ENCODE measurements at regions not wholly inside any gene's neighbourhood (a gene's known extent, or its start where the extent isn't known, plus 50 kb on each side); places are given as distances from the start of the nearest gene placed in this dataset.
"Not testable (repeated sequence)": the region's sequence is repeated elsewhere in the genome, so short reads cannot be mapped to it uniquely, and the experiment has no call there.

DNA sequence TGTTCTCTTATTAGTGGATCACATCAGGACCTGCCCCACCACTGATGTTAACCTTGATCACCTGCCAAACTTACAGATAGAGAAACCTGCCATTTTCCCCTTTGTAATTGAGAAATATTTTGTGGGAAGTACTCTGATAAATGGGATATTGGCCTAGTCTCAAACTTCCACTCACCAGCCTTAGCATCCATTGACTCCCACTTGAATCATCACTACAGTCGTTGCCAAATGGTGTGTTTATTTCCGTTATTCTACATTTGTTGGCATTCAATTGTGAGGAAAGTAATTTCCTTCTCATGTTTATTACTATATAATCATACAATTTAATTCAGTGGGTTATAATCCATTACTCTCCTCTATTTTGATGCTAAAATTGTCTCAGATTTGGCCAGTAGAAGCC, 156.4 kb upstream of the CXCL13 start:
- Histone ChIP-seq H3K4me3 (no peak overlapping the region), H3K9me3 (no peaks in the 10 kb centered on the region), H3K4me1 (no peaks in the 10 kb centered on the region), H3K27ac (no peak overlapping the region), H3K27me3 (no peaks in the 10 kb centered on the region), H3K36me3 (no peaks in the 10 kb centered on the region)
- TF ChIP-seq, protein P1, sequence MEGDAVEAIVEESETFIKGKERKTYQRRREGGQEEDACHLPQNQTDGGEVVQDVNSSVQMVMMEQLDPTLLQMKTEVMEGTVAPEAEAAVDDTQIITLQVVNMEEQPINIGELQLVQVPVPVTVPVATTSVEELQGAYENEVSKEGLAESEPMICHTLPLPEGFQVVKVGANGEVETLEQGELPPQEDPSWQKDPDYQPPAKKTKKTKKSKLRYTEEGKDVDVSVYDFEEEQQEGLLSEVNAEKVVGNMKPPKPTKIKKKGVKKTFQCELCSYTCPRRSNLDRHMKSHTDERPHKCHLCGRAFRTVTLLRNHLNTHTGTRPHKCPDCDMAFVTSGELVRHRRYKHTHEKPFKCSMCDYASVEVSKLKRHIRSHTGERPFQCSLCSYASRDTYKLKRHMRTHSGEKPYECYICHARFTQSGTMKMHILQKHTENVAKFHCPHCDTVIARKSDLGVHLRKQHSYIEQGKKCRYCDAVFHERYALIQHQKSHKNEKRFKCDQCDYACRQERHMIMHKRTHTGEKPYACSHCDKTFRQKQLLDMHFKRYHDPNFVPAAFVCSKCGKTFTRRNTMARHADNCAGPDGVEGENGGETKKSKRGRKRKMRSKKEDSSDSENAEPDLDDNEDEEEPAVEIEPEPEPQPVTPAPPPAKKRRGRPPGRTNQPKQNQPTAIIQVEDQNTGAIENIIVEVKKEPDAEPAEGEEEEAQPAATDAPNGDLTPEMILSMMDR (IDR thresholded peaks at IDR 0.05), result no peak
- DNase-seq (ENCODE audit: low spot score), result no peak

DNA sequence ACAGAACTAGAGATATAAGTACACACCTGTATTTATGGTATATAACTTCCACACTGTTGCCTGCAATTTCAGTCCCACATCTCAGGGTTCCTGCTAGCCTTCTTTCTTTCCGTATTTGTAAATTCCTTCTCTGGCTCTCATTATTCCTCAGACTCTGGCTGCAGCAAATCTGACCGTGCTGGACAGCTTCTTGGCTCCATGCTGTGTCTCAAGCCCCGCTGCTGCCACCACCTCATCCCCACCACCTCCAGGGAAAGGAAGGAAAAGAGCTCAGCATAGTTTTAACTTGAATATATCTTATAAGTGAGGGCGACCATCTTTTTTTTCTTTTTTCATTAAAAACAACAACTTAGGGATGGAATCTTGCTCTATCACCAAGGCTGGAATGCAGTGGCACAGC, 155.6 kb upstream of the CXCL13 start:
- H3K27ac ChIP-seq, result no peak overlapping the region
- H3K9me3 ChIP-seq, result no peaks in the 10 kb centered on the region
- H3K27me3 ChIP-seq, result no peaks in the 10 kb centered on the region
- H3K4me1 ChIP-seq, result no peaks in the 10 kb centered on the region
- TF ChIP-seq, protein P1 (IDR thresholded peaks at IDR 0.05), result no peak
- no peaks in the 10 kb centered on the region for H3K36me3 ChIP-seq
- DNase-seq (ENCODE audit: low spot score), result no peak
- H3K4me3 ChIP-seq, result no peak overlapping the region

DNA sequence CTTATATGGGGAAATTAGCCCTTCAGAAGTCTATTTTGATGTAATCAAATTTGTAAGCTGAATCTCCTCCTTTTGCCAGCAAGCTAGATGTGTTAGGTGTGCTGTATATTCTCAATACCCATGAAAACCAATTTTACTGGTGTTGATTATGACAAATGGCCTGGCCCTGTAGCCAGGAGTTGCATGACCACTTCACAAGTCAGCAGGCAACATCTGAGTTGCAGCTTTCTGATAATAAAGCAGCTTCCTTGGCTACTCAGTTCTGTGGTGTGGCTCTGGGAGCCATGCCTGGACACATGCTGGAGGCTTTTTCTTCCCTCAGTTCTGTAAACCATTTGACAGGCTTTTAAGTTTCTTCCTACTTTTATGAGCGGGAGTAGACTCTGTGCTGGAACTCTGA, 154.1 kb upstream of the CXCL13 start:
- TF ChIP-seq, protein P1 (IDR thresholded peaks at IDR 0.05), result no peak
- H3K9me3 ChIP-seq, result no peaks in the 10 kb centered on the region
- H3K27ac ChIP-seq, result no peak overlapping the region
- no peaks in the 10 kb centered on the region for H3K36me3 ChIP-seq
- no peak for DNase-seq (ENCODE audit: low spot score)
- H3K4me3 ChIP-seq, result no peak overlapping the region
- no peaks in the 10 kb centered on the region for H3K4me1 ChIP-seq
- no peaks in the 10 kb centered on the region for H3K27me3 ChIP-seq

DNA sequence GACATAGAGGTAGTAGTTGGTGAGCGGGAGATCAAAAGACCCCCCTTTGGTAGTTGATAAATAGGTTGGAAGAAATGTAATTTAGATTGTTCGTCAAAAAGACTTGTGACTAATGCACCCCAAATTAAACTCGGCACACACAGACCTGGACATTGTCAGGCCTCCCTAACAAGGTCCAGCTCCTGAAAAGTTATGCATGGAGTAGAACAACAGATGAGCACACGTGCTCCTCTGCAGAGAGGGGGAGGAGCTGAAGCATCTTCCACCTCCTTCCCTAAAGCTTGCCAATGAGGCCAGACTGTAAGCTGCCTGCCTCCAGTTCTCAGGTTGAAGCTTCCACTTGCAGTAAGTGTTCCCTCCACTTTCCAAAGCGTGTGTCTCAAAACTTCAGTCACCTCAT, 153.5 kb upstream of the CXCL13 start:
- not testable (repeated sequence) for DNase-seq (ENCODE audit: low spot score); H3K27me3 ChIP-seq; H3K4me3 ChIP-seq; H3K4me1 ChIP-seq; H3K9me3 ChIP-seq; H3K36me3 ChIP-seq; H3K27ac ChIP-seq

DNA sequence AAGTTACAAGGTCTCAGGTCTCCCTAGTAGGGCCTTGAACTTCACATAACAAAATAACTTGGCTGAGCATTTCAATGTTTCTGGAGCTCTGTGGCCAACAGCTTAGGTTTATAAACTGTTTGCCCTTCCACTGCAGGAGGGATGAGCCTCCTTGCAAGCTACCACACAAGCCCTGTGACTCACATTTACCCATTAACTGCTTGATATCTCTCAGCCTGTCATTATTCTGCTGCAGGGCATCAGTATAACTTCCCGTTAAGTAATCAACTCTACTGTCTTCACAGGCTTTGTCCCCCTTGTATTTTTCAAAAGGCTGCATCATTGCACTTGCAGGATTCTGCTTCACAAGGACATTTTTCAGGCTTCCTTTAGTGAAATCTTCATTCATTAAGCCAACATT, 151.7 kb upstream of the CXCL13 start:
- Histone ChIP-seq H3K27me3 (no peaks in the 10 kb centered on the region), H3K4me1 (no peaks in the 10 kb centered on the region), H3K9me3 (peaks cover 0 to 2% of the 10 kb centered on the region in 2 donors), H3K4me3 (no peak overlapping the region), H3K27ac (no peak overlapping the region), H3K36me3 (no peaks in the 10 kb centered on the region)
- no peak for DNase-seq (ENCODE audit: low spot score)
- TF ChIP-seq, protein P1 (IDR thresholded peaks at IDR 0.05), result no peak

DNA sequence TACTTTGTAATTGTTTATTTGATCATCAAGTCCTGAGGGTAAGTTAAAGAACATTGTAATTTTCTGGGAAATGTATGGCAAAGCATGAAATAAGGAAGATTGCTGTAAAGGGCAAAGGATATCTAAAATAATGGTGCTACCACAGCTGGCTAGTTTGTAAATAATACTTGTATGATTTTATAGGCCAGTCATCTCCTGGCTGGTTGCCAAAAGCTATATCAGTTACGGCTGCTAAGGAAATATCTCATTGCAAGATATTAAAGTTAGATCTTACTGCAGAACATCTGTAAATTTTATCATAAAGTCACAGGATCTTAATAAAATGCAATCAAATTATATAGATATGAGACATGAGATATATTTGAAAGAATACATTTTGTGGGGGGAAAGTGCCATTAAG, 150.8 kb upstream of the CXCL13 start:
- TF ChIP-seq, protein P1 (IDR thresholded peaks at IDR 0.05), result no peak
- DNase-seq (ENCODE audit: low spot score), result no peak
- H3K4me3 ChIP-seq, result no peak overlapping the region
- no peaks in the 10 kb centered on the region for H3K27me3 ChIP-seq
- H3K27ac ChIP-seq, result no peak overlapping the region
- H3K4me1 ChIP-seq, result no peaks in the 10 kb centered on the region
- H3K9me3 ChIP-seq, result peaks cover 0 to 4% of the 10 kb centered on the region in 2 donors
- H3K36me3 ChIP-seq, result no peaks in the 10 kb centered on the region

DNA sequence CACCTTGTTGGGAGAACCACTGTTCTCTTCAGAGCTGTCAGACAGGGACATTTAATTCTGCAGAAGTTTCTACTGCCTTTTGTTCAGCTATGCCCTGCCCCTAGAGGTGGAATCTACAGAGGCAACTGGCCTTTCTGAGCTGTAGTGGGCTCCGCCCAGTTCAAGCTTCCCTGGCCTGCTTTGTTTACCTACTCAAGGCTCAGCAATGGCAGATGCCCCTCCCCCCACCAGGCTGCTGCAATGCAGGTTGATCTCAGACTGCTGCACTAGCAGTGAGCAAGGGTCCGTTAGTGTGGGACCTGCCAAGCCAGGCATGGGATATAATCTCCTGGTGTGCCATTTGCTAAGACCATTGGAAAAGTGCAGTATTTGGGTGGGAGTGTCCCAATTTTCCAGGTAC, 141.5 kb upstream of the CXCL13 start:
- H3K4me3 ChIP-seq; H3K4me1 ChIP-seq; H3K36me3 ChIP-seq; H3K27me3 ChIP-seq; DNase-seq (ENCODE audit: low spot score); H3K27ac ChIP-seq: not testable (repeated sequence)
- H3K9me3 ChIP-seq, result peaks cover 0 to 11% of the 10 kb centered on the region in 2 donors

All from right atrium auricular region (tissue), 2 donors.